K562 (cell line): ENCODE measurements at regions not wholly inside any gene's neighbourhood (a gene's known extent, or its start where the extent isn't known, plus 50 kb on each side); places are given as distances from the start of the nearest gene placed in this dataset.

Experiments used
- ATAC-seq: fragments of 200-7000 bp; cut with Tn5 transposase; 3 replicates; pipeline ENCODE4 v1.9.1; 2020; ENCODE audit warnings: moderate library complexity
- BruUV-seq: library from RNA; stranded (reverse); fragments of 400-500 nt; replicated peaks from 2 replicates; lab custom pipeline; 2021; lab: Mats Ljungman, UMichigan
- CTCF ChIA-PET: fragments of 300-600 bp; formaldehyde crosslinking; extraction: SDS; loops from one replicate; lab custom pipeline; 2021; ENCODE audit warnings: low intra/inter-chr PET ratio; lab: Yijun Ruan, JAX
- POLR2A ChIA-PET: fragments of 300-600, 350-650 bp; sonication (Branson Sonifier 250); formaldehyde crosslinking; extraction: SDS; loops from one replicate; lab custom pipeline; 2021; ENCODE audit warnings: antibody characterized with exemption, inconsistent platforms; lab: Yijun Ruan, JAX
- DNase-seq, 4 experiments: peaks; one replicate each; pipeline versions ENCODE4 v3.0.0 to v3.0.0-alpha.2; 2011 to 2018; ENCODE audit warnings: low spot score in 3 of 4, mixed read lengths in 3 of 4; ENCODE audit errors: extremely low read depth in 1 of 4
- FAIRE-seq: peaks from 2 replicates; lab custom pipeline; 2011; peaks lifted over from hg19 to GRCh38; lab: Jason Lieb, UNC
- H2AFZ ChIP-seq: 2 replicates; pipeline ENCODE4 v1.6.0; 2011; ENCODE audit warnings: low read depth, low read length, control low read depth, inconsistent platforms
- H3K27ac ChIP-seq: fragments of 200-600 bp; 3 replicates; pipeline ENCODE4 v1.8.0; 2011; ENCODE audit warnings: low read depth, mild to moderate bottlenecking, control low read depth, inconsistent platforms, low read length, moderate library complexity, mixed read lengths; ENCODE audit errors: extremely low read depth
- H3K27me3 ChIP-seq, 2 experiments: fragments of 300-600 bp in 1 of 2; 2 replicates in 1 of 2; 3 replicates in 1 of 2; pipeline versions ENCODE4 v1.6.0 to v1.8.0; 2011; ENCODE audit warnings: inconsistent platforms in 2 of 2, low read length in 2 of 2, mild to moderate bottlenecking in 1 of 2, mixed read lengths in 1 of 2, moderate library complexity in 1 of 2; ENCODE audit not compliant: control insufficient read depth in 2 of 2, insufficient read depth in 2 of 2
- H3K36me3 ChIP-seq: fragments of 300-600 bp; 3 replicates; pipeline ENCODE4 v1.8.0; 2011; ENCODE audit warnings: mild to moderate bottlenecking, low read length, inconsistent platforms; ENCODE audit not compliant: control insufficient read depth, insufficient read depth
- H3K4me1 ChIP-seq, 2 experiments: fragments of 200-600 bp in 1 of 2; replicated peaks in 1 of 2; 2 replicates in 1 of 2; 3 replicates in 1 of 2; pipeline versions ENCODE4 v1.5.1 to v1.8.0; 2011; ENCODE audit warnings: inconsistent platforms in 2 of 2, low read length in 2 of 2, mild to moderate bottlenecking in 1 of 2, mixed read lengths in 1 of 2, moderate library complexity in 1 of 2; ENCODE audit not compliant: control insufficient read depth in 2 of 2, insufficient read depth in 2 of 2
- H3K4me2 ChIP-seq: 2 replicates; pipeline ENCODE4 v1.6.1; 2011; ENCODE audit warnings: low read length, control low read depth, inconsistent platforms, mixed read lengths; ENCODE audit not compliant: insufficient read depth
- H3K4me3 ChIP-seq: fragments of 200-600 bp; sonication (generic), shearing (Covaris generic); 2 replicates; pipeline ENCODE4 v1.5.1; 2016; ENCODE audit warnings: control low read depth, inconsistent platforms
- H3K79me2 ChIP-seq: fragments of 200-600 bp; 3 replicates; pipeline ENCODE4 v1.8.0; 2011; ENCODE audit warnings: low read length, inconsistent platforms; ENCODE audit not compliant: control insufficient read depth, insufficient read depth
- H3K9ac ChIP-seq, 2 experiments: 2 replicates each; pipeline versions ENCODE4 v1.6.0 to v1.6.1; 2011; ENCODE audit warnings: low read depth in 2 of 2, low read length in 2 of 2, control low read depth in 1 of 2, inconsistent platforms in 1 of 2, mild to moderate bottlenecking in 1 of 2, mixed read lengths in 1 of 2; ENCODE audit not compliant: insufficient read depth in 1 of 2
- H3K9me1 ChIP-seq: one replicate; pipeline ENCODE4 v1.6.0; 2011; ENCODE audit warnings: inconsistent platforms, mild to moderate bottlenecking, low read length, moderate library complexity; ENCODE audit not compliant: control insufficient read depth, insufficient read depth
- H3K9me3 ChIP-seq: replicated peaks from 2 replicates; pipeline ENCODE4 v1.5.1; 2011; ENCODE audit warnings: low read depth, low read length, inconsistent platforms; ENCODE audit not compliant: control insufficient read depth, insufficient read depth
- H4K20me1 ChIP-seq: replicated peaks from 2 replicates; pipeline ENCODE4 v1.6.1; 2011; ENCODE audit warnings: low read length, inconsistent platforms, mixed read lengths; ENCODE audit not compliant: control insufficient read depth, insufficient read depth
- ARID1B ChIP-seq: fragments of 450-650 bp; IDR thresholded peaks from 2 replicates; pipeline ENCODE4 v1.6.1; 2016; ENCODE audit warnings: antibody characterized with exemption, mild to moderate bottlenecking, inconsistent platforms
- CAMTA2 ChIP-seq: fragments of 250-450 bp; sonication (Bioruptor Pico); conservative IDR thresholded peaks from 2 replicates; pipeline ENCODE4 v1.5.1; 2022
- IRF2 ChIP-seq: sonication (generic); formaldehyde crosslinking; IDR thresholded peaks from 2 replicates; pipeline ENCODE4 v1.8.1; 2022; ENCODE audit warnings: mild to moderate bottlenecking, missing genetic modification reagents
- MXI1 ChIP-seq: IDR thresholded peaks from 2 replicates; pipeline ENCODE4 v1.6.1; 2011; ENCODE audit warnings: low read depth, mild to moderate bottlenecking, improper control_type of control experiment, low read length
- NR2F6 ChIP-seq: fragments of 450-650 bp; formaldehyde crosslinking; IDR thresholded peaks from 2 replicates; pipeline ENCODE4 v1.4.0; 2020; ENCODE audit warnings: mild to moderate bottlenecking
- SMARCB1 ChIP-seq: IDR thresholded peaks from 2 replicates; pipeline ENCODE4 v1.6.1; 2011; ENCODE audit warnings: improper control_type of control experiment, low read depth; ENCODE audit not compliant: insufficient read length
- SMARCE1 ChIP-seq: fragments of 450-650 bp; IDR thresholded peaks from 2 replicates; pipeline ENCODE4 v1.7.1; 2016; ENCODE audit warnings: mild to moderate bottlenecking
- ZBTB7A ChIP-seq: IDR thresholded peaks from 2 replicates; pipeline ENCODE4 v1.6.1; 2011; ENCODE audit warnings: low read depth, mild to moderate bottlenecking, low read length, moderate library complexity, borderline replicate concordance; ENCODE audit not compliant: control insufficient read depth
- WGBS: fragments of 100-300 bp; shearing (Covaris generic); methylation state at CpG from one replicate; pipeline ENCODE4 v1.1.6; 2016; ENCODE audit warnings: low coverage, mixed read lengths; ENCODE audit not compliant: insufficient coverage; ENCODE audit errors: missing lambda C conversion rate; 5-methylcytosine and 5-hydroxymethylcytosine counted together
- in situ Hi-C: fragments of 300-500 bp; cut with MboI; formaldehyde crosslinking; loops from 4 replicates; pipeline ENCODE4 v1.15.0; 2018; ENCODE audit warnings: inconsistent platforms, mixed read lengths
- intact Hi-C: fragments of 100-400 bp; cut with micrococcal nuclease; formaldehyde crosslinking; loops from 2 replicates; pipeline ENCODE4 v1.14.2; 2022
- TF ChIP-seq, protein P1 (sequence below): fragments of 250-450 bp; sonication (Bioruptor Pico); IDR thresholded peaks from 2 replicates; pipeline ENCODE4 v1.8.0; 2022; ENCODE audit warnings: moderate library complexity, mild to moderate bottlenecking, inconsistent platforms
- TF ChIP-seq, protein P2 (sequence below): fragments of 250-450 bp; sonication (Bioruptor Pico); IDR thresholded peaks from 2 replicates; pipeline ENCODE4 v1.5.0; 2020; ENCODE audit warnings: mild to moderate bottlenecking, borderline replicate concordance
- TF ChIP-seq, protein P3 (sequence below), 2 experiments: fragments of 450-650 bp; conservative IDR thresholded peaks; 2 replicates each; pipeline ENCODE4 v1.6.1; 2017; ENCODE audit warnings: mild to moderate bottlenecking in 2 of 2, moderate library complexity in 2 of 2

DNA sequence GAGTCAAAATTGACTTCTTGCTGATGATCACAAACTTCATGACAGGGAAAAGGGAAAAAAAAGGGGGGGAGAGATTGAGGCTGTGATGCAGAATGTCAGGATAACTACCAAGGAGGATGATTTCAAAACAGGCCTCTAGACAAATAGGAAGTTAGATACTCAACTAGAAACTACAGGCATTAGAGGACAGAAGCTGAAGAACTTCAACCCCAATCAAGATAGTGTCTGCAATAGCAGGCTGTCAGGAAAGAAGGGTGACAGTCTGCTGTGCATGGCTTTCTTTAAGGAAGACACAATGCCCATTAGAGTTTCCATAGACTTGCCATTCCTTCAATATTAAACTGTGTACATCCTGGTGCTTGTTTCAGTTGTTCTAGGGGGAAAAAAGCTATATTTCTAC is 257.2 kb downstream of the TTLL7 start:
- ChIA-PET CTCF (no interaction called here), POLR2A (interaction anchor here (0.7 kb wide), 2 partner anchors 12 to 449 kb away, joined by 3 read pairs; no protein-coding TSS in a partner anchor)
- H4K20me1 ChIP-seq, result no peaks in the 10 kb centered on the region
- H3K9ac ChIP-seq, result no peak overlapping the region
- H3K27ac ChIP-seq, result no peak overlapping the region
- intact Hi-C loops (no loop called here), in situ Hi-C loops (no loop called here)
- no peak overlapping the region for H2AFZ ChIP-seq
- no peaks in the 10 kb centered on the region for H3K27me3 ChIP-seq
- H3K4me1 ChIP-seq, result no peaks in the 10 kb centered on the region
- DNase-seq, result no peak
- H3K4me3 ChIP-seq, result no peak overlapping the region
- ATAC-seq, result no peak
- no peak for FAIRE-seq
- no peaks in the 10 kb centered on the region for H3K9me3 ChIP-seq
- H3K36me3 ChIP-seq, result no peaks in the 10 kb centered on the region
- H3K4me2 ChIP-seq, result no peak overlapping the region
- TF ChIP-seq NR2F6 (CRISPR knock-in tag) (no peak), CAMTA2 (CRISPR knock-in tag) (no peak), ARID1B (no peak), ZBTB7A (no peak)
- no TSS peak for BruUV-seq
- no peaks in the 10 kb centered on the region for H3K79me2 ChIP-seq
- H3K9me1 ChIP-seq, result no peaks in the 10 kb centered on the region

DNA sequence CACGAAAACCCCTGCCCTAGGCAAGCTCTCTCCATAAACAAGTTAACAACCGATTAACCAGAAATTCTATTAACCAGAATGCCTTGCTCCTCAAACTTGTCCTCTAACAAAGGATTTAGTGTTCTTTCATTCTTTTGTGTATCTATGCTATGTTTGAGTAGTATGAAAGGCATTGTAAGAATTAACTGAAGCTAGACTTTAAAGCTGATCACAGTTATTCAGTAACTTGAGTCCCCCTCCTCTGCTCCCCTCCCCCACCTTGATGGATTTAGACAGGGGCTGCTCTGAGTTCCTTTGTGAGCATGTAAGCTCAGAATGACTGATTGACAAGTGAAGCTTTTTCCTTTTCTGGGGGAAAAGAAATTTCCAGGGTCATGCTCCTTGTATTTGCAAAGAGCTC is 257.6 kb downstream of the TTLL7 start:
- no peak overlapping the region for H3K4me3 ChIP-seq
- ChIA-PET POLR2A (interaction anchor here (0.7 kb wide), 1 partner anchor 450 kb away, joined by 3 read pairs; no protein-coding TSS in a partner anchor), CTCF (no interaction called here)
- FAIRE-seq (no peak), ATAC-seq (no peak), DNase-seq (no peak)
- no peaks in the 10 kb centered on the region for H3K9me3 ChIP-seq
- H3K79me2 ChIP-seq, result no peaks in the 10 kb centered on the region
- H3K4me1 ChIP-seq, result no peaks in the 10 kb centered on the region
- H3K9me1 ChIP-seq, result no peaks in the 10 kb centered on the region
- no peak overlapping the region for H3K4me2 ChIP-seq
- no peaks in the 10 kb centered on the region for H3K27me3 ChIP-seq
- intact Hi-C loops, result no loop called here
- no peaks in the 10 kb centered on the region for H4K20me1 ChIP-seq
- in situ Hi-C loops, result no loop called here
- 3% methylated on average over 2 of the region's 2 CpGs for WGBS
- H2AFZ ChIP-seq, result no peak overlapping the region
- no peak overlapping the region for H3K27ac ChIP-seq
- H3K9ac ChIP-seq, result no peak overlapping the region
- BruUV-seq, result no TSS peak
- no peaks in the 10 kb centered on the region for H3K36me3 ChIP-seq
- no peak for TF ChIP-seq IRF2 (CRISPR knock-in tag)
- TF ChIP-seq SMARCB1, result no peak
- TF ChIP-seq, protein P1, sequence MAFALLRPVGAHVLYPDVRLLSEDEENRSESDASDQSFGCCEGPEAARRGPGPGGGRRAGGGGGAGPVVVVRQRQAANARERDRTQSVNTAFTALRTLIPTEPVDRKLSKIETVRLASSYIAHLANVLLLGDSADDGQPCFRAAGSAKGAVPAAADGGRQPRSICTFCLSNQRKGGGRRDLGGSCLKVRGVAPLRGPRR, result no peak
- no peak for TF ChIP-seq SMARCE1
- TF ChIP-seq, protein P2, sequence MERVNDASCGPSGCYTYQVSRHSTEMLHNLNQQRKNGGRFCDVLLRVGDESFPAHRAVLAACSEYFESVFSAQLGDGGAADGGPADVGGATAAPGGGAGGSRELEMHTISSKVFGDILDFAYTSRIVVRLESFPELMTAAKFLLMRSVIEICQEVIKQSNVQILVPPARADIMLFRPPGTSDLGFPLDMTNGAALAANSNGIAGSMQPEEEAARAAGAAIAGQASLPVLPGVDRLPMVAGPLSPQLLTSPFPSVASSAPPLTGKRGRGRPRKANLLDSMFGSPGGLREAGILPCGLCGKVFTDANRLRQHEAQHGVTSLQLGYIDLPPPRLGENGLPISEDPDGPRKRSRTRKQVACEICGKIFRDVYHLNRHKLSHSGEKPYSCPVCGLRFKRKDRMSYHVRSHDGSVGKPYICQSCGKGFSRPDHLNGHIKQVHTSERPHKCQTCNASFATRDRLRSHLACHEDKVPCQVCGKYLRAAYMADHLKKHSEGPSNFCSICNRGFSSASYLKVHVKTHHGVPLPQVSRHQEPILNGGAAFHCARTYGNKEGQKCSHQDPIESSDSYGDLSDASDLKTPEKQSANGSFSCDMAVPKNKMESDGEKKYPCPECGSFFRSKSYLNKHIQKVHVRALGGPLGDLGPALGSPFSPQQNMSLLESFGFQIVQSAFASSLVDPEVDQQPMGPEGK (CRISPR knock-in tag), result no peak
- TF ChIP-seq, protein P3, sequence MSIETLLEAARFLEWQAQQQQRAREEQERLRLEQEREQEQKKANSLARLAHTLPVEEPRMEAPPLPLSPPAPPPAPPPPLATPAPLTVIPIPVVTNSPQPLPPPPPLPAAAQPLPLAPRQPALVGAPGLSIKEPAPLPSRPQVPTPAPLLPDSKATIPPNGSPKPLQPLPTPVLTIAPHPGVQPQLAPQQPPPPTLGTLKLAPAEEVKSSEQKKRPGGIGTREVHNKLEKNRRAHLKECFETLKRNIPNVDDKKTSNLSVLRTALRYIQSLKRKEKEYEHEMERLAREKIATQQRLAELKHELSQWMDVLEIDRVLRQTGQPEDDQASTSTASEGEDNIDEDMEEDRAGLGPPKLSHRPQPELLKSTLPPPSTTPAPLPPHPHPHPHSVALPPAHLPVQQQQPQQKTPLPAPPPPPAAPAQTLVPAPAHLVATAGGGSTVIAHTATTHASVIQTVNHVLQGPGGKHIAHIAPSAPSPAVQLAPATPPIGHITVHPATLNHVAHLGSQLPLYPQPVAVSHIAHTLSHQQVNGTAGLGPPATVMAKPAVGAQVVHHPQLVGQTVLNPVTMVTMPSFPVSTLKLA (conservative IDR thresholded peaks at IDR 0.05), result no peak
- TF ChIP-seq MXI1, result no peak
